ENCODE measurements at regions not wholly inside any gene's neighbourhood (a gene's known extent, or its start where the extent isn't known, plus 50 kb on each side); places are given as distances from the start of the nearest gene placed in this dataset.

DNA sequence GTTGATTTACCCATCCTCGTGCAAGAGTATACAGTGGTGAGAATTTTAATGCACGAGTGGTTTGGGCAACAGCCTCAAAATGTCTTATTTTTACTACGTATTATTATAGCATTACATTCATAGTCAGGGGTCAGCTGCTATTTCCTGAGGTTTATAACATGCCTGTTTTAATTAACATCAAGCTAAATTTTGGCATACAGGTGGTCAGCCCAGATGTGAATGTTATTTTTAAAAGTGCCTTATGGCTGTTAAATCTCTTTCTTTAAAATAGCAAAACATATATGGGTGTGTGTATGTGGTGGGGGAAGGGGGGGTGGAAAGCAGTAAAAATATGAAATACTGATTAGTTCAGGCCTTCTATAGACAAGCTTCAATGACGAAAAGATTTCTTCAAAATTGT lies 424.5 kb upstream of the CLINT1 start:
- TF ChIP-seq SP1 (IDR thresholded peaks at IDR 0.05; ENCODE audit: low read depth, low read length) (no peak), ZNF274 (IDR thresholded peaks at IDR 0.05; ENCODE audit: insufficient read depth, insufficient read length) (no peak), IRF3 (IDR thresholded peaks at IDR 0.05) (no peak), NR2C2 (IDR thresholded peaks at IDR 0.05; ENCODE audit: borderline replicate concordance, control insufficient read depth, insufficient read length, low read depth) (no peak), HDAC6 (IDR thresholded peaks at IDR 0.05; ENCODE audit: unreplicated experiment) (no peak), KAT2A (conservative IDR thresholded peaks at IDR 0.05; ENCODE audit: control insufficient read depth, low read depth, low read length) (no peak), CREB1 (IDR thresholded peaks at IDR 0.05; ENCODE audit: low read depth) (no peak), FOXM1 (IDR thresholded peaks at IDR 0.05; ENCODE audit: low read depth, low read length) (no peak), SIN3A (IDR thresholded peaks at IDR 0.05; ENCODE audit: low read depth, low read length) (no peak)
- TF ChIP-seq, protein P1, sequence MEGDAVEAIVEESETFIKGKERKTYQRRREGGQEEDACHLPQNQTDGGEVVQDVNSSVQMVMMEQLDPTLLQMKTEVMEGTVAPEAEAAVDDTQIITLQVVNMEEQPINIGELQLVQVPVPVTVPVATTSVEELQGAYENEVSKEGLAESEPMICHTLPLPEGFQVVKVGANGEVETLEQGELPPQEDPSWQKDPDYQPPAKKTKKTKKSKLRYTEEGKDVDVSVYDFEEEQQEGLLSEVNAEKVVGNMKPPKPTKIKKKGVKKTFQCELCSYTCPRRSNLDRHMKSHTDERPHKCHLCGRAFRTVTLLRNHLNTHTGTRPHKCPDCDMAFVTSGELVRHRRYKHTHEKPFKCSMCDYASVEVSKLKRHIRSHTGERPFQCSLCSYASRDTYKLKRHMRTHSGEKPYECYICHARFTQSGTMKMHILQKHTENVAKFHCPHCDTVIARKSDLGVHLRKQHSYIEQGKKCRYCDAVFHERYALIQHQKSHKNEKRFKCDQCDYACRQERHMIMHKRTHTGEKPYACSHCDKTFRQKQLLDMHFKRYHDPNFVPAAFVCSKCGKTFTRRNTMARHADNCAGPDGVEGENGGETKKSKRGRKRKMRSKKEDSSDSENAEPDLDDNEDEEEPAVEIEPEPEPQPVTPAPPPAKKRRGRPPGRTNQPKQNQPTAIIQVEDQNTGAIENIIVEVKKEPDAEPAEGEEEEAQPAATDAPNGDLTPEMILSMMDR (IDR thresholded peaks at IDR 0.05 in 2 of 3, conservative IDR thresholded peaks at IDR 0.05 in 1 of 3; ENCODE audit: control insufficient read depth in 2 of 3, extremely low read depth in 1 of 3, insufficient read depth in 1 of 3, low read depth in 3 of 3, low read length in 3 of 3), result no peak
